Spleen (tissue), 7 donors: ENCODE measurements at regions not wholly inside any gene's neighbourhood (a gene's known extent, or its start where the extent isn't known, plus 50 kb on each side); places are given as distances from the start of the nearest gene placed in this dataset.

ENCODE experiments used
- POLR2AphosphoS5 ChIP-seq, 3 donors: sonication (generic); formaldehyde crosslinking; IDR thresholded peaks; one replicate each; pipeline ENCODE4 v1.5.1; 2017; ENCODE audit warnings: antibody characterized with exemption in 3 of 3
- TF ChIP-seq, protein P1 (sequence below), 11 experiments: fragments of 200-600 bp in 7 of 11; fragments of 450-650 bp in 4 of 11; sonication (generic) in 4 of 11; IDR thresholded peaks in 8 of 11; conservative IDR thresholded peaks in 3 of 11; 1 replicate in 7 of 11; 2 replicates in 4 of 11; pipeline versions ENCODE4 v1.4.0 to v1.8.0; 2016 to 2021; ENCODE audit warnings: antibody characterized with exemption in 11 of 11, inconsistent platforms in 4 of 11, mild to moderate bottlenecking in 1 of 11
- donor health status: DM: no; HTN: no; CAD: no; lungs with moderate emphysema.
- donor health status: DM: no; HTN: no; CAD: no.
- donor health status: DM: no; HTN: no; CAD: no.

DNA sequence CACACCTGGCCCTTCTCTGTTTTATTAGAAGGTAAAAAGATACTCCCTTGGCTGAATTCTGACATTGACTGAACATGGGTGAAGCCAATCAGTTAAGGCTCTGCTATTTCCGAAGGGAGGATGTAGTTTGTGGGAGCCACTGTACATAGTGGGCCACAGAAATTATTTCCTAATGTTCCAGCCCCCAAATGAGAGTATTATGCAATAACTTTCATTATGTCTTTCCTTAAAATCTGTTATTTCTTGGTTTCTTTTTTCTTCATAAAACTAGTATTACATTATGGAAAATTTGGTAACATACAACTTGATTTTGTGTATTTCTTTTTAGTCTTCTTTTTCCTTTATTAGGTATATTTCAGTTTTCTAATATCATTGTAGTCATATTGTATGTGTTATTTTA, 51.9 kb upstream of the EP300 start:
- TF ChIP-seq, protein P1, sequence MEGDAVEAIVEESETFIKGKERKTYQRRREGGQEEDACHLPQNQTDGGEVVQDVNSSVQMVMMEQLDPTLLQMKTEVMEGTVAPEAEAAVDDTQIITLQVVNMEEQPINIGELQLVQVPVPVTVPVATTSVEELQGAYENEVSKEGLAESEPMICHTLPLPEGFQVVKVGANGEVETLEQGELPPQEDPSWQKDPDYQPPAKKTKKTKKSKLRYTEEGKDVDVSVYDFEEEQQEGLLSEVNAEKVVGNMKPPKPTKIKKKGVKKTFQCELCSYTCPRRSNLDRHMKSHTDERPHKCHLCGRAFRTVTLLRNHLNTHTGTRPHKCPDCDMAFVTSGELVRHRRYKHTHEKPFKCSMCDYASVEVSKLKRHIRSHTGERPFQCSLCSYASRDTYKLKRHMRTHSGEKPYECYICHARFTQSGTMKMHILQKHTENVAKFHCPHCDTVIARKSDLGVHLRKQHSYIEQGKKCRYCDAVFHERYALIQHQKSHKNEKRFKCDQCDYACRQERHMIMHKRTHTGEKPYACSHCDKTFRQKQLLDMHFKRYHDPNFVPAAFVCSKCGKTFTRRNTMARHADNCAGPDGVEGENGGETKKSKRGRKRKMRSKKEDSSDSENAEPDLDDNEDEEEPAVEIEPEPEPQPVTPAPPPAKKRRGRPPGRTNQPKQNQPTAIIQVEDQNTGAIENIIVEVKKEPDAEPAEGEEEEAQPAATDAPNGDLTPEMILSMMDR (IDR thresholded peaks at IDR 0.05 in 8 of 11, conservative IDR thresholded peaks at IDR 0.05 in 3 of 11): no peak
- TF ChIP-seq POLR2AphosphoS5 (IDR thresholded peaks at IDR 0.05): no peak
